ENCODE measurements at regions not wholly inside any gene's neighbourhood (a gene's known extent, or its start where the extent isn't known, plus 50 kb on each side); places are given as distances from the start of the nearest gene placed in this dataset.

DNA sequence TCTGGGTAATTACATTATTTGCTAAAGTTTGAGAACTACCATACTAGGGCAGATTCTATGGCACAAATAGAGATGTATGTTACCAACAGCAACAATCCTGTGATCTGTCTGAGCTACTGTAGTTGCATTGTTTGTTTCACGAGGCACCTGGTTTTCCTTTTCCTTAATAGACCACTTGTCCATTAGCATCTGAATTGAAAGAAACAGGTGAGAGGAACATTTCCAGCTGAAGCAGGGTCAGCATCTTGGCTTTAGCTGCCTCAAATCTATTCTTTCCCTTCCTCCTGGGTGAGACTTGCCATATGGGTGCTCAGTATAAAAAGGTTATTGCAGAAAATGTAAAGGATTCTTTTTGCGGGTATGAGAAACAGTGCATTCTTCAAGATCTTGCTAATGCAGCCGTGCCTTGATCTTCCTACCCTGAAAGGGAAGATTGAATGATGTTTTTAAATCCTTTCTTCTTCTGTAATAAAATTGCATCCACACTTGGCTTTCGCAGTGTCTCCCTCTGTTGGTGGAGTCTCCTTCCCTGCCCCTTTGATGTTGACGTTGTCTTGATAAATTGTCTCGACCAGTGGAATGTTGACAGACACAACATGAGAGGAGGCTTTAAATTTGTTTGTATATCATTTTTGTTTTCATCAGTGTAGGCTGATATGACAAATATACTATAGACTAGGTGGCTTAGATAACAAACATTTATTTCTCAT is 118.0 kb upstream of the BRINP1 start:
- DNase-seq (ENCODE audit: low spot score), result no peak

DNA sequence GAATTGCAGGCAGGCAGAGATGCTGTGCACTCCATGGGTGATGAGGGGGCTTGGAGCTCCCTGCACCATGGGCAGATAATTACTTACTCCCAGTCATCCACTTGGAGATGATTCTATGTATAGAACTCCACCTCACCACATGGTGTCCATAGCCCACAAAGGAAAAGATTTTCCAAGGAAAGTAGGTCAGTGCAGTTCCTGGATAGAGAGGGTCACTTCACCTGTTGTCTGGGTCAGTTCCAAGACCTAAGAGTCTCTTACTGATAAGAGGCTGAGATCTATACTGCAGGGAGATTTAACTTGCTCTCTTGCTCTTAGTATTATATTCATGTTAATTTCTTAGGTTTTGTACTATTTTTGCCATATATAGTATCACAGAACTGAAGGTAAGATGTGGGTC is 113.9 kb upstream of the BRINP1 start:
- no peak for DNase-seq (ENCODE audit: low spot score)

DNA sequence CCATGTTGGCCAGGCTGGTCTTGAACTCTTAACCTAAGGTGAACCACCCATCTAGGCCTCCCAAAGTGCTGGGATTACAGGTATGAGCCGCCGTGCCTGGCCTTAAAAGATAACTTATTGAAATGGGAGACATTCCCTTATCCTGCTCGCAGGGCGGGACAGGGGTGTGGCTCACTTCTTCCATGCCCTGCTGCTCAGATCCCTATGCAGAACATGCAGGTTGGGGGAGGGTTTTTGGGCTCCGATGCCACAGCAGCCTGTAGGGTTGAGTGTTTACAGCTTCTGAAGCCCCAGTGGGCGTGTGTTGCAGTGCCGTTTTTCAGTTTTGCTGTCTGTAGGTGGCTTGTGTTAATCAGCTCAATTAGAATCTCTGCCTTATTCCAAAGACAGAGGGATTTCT is 108.0 kb upstream of the BRINP1 start:
- no peak for DNase-seq (ENCODE audit: low spot score)

DNA sequence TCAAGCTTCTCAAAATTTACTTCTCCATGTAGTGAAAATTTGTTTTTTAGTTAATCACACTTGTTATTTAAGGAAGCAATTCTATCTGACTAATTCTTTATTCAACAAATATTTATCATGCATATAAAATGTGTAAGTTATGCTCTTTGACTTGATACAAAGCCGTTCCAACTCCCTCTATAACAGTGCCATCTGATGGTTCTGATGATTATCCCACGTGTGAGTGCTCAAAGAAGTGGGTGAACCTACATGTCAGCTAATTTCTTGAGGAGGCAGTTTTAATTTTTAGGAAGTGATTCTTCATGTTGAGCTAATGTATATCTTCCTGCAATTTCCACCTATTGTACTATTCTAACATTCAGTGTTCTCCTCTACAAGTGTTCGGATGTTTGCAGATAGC is 88.8 kb upstream of the BRINP1 start:
- DNase-seq (ENCODE audit: low spot score), result no peak

DNA sequence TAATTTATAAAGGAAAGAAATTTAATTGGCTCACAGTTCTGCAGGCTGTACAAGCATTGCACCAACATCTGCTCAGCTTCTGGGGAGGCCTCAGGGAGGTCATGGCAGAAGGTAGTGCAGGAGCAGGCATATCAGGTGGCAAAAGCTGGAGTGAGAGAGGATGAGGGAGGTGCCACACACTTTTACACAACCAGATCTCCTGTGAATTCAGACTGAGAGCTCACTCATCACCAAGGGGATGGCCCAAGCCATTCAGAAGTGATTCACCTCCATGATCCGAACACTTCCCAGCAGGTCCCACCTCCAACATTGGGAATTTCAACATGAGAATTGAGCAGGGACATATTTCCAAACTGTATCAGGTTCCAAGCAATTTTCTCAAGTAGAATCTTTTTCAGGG is 84.7 kb upstream of the BRINP1 start:
- DNase-seq (ENCODE audit: low spot score), result no peak

DNA sequence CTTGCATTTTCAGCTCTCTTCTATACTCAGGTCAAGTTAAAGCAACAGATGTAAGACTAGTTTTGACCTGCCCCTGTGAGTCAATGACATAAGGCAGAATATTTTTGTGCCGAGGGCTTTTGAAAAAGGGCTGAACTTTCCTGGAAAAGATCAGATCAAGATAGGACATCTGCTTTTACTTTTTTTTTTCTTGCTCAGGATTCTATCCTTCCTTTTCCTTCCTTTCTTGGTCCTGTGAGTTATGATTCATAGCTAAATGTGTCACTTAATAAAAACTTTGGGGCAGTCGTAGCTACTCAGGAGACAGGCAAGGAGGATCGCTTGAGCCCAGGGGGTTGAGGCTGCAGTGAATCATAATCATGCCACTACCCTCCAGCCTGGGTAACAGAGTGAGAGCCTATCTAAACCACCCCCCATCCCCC is 84.3 kb upstream of the BRINP1 start:
- no peak for DNase-seq (ENCODE audit: low spot score)

DNA sequence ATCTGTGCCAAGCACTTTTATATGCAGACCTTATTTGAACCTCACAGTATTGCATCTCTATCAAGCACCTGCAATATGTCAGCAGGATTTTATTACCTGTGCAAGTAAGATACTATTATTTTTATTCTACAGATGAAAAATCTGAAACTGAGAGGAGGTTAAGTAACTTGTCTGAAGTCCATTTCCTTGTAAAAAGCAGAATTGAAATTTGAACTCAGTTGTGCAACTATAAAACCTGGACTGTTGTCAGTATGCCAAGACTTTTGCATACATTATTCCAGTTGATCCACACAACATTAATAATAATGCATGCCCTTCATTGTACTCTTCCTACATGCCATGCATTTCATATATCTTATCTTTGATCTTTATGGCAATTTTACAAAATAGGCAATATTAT is 82.2 kb upstream of the BRINP1 start:
- no peak for DNase-seq (ENCODE audit: low spot score)

DNA sequence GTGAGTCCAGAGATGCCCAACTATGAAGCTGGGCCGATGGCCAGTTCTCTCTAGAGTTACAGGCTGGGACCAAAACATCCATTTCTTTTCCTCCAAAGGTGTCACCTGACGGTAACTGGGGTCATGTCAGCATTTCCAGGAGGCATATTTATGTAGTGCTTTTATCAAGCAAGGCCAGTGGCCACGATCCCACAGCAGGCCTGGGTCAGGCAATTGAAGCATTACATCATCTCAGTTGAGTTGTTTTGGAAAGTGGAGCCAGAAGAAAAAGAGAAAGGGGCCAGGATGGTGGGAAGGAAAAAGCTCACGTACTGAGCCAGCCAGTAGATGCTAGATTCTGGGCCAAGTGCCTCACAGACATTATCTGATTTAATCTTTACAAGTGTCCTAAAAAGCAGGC is 73.9 kb upstream of the BRINP1 start:
- no peak for DNase-seq (ENCODE audit: low spot score)

DNA sequence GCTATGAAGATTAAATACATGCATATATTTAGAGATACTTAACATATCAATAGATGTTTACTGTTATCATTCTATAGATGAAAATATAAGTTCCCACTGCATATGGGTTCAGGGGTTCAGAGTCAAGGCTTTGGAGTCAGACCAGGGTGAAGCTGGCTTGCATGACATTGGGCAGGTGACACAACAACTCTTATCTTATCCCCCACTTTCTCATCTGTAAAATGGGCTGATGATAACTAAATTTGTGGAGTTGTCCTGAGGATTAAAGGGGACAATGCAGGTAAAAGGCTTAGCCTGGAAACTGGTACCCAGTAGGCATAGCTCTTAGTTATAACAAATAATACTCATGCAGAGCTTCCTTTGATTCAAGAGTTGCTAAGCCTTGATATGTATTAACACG is 72.6 kb upstream of the BRINP1 start:
- no peak for DNase-seq (ENCODE audit: low spot score)

DNA sequence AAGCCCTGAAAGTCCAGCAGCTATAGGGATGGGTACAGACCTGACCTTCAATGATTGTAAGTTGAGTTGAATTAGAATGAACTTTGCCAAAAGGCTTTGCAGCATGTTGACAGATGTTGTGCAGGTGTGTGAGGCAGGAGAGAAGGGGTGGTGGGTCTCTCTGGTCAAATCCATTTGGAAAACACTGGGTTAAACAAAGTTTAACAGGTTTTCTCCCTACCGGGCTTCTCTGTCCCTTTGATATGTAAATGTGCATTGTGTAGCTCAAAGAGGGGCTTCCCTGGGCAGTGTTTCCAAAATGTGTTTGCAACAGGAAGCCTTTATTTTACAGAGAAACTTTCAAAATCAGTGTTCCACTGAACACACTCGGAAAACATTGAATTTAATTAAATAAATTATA is 72.1 kb upstream of the BRINP1 start:
- DNase-seq (ENCODE audit: low spot score), result no peak

DNA sequence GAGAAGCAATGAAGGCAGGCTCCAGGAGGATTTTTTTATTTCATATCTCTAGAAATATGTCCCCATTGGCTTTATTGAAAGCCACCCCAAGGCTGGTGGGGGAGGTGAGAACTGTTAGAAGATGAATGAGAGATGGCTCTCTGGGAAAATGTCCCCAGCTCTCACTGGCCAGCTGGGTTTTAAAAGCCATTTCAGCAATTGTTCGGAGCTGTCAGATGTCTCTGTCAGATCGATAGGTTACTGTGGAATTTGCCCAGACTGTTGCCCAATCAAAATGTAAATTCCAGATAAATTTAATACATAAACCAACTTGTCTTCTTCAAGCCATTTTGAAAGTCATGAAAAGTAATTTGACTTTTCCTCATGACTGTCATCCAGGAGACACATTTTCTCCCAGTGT is 67.0 kb upstream of the BRINP1 start:
- DNase-seq (ENCODE audit: low spot score), result no peak

DNA sequence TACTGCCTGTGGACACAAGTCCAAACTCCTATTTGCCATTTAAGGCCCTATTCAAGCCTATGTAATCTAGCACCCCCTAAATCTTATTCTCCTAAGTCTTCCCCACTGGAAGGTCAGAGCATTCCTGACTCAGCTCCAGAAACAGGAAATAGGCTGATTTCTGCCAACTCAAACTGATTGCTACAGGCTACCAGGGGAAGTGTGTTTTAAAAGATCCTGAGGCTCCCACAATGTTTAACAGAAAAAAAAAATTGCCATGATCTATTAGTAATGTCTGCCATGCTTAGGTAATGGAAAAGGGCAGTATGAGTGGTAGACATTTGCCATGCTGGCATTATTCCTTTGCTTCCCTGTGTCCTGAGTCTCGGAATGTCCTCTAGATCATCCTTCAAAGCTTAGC is 65.8 kb upstream of the BRINP1 start:
- no peak for DNase-seq (ENCODE audit: low spot score)

DNA sequence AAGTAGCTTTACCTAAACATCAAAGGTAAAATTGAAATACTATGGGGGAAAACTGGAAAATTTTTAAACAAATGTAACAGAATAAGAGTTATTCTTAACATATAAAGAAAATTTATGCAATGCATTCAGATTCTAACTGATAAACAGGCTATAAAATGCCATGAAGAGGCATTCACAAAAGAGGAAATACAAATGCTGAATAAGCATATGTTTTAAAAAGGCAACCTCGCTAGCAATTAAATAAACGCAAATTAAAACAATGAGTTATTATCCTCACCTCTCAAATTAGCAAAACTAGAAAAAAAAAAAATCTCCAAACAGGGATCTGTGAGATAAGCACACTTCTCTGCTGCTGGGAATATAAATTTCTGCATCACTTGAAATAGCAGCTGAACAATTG is 63.2 kb upstream of the BRINP1 start:
- no peak for DNase-seq (ENCODE audit: low spot score)

DNA sequence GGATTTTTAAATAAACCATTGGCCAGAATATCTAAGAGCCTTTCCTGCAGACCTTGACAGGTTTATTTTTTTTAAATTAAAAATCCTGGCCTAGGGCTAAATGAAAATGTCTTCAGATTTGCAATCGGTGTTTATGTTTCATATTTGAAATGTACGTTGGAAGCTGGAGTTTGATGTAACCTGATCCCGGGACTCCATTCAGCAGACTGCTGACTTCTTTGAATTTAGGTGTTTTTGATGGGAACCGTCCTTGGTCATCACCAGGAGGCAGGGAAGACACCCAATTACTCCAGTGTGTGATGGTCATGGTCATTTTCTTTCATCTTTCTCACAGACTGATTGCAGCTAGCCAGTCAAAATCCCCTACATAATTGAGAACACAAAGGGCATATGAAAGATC is 60.1 kb upstream of the BRINP1 start:
- DNase-seq (ENCODE audit: low spot score), result no peak

DNA sequence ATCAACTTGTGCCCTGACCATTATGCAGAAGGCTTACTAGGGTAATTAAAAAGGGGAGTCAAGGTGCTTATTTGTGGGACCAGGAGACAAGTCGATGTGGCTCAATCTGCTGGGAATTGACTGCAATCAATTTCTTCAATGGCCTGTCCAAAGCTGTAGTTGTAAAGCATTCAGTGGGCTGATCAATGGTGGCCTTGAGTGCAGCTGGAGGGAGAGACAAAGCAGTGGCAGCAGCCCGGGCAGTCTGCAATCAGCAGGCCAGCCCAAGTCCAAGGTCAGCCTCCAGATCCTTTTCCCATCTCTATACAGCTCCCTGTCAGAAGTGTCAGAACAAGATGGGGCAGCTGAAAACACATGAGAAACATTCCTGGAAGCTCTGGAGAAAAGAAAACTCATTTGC is 51.0 kb upstream of the BRINP1 start:
- no peak for DNase-seq (ENCODE audit: low spot score)
